GM12878 (cell line): ENCODE measurements at regions not wholly inside any gene's neighbourhood (a gene's known extent, or its start where the extent isn't known, plus 50 kb on each side); places are given as distances from the start of the nearest gene placed in this dataset.

ENCODE experiments used
- NFXL1 ChIP-seq: fragments of 450-650 bp; IDR thresholded peaks from 2 replicates; pipeline ENCODE4 v1.6.1; 2017; ENCODE audit warnings: antibody characterized with exemption, mild to moderate bottlenecking, borderline replicate concordance
- PML ChIP-seq: IDR thresholded peaks from 2 replicates; pipeline ENCODE4 v1.6.1; 2012; ENCODE audit warnings: low read length, inconsistent platforms
- SPI1 ChIP-seq: IDR thresholded peaks from 2 replicates; pipeline ENCODE4 v1.6.1; 2011; ENCODE audit warnings: low read depth, mild to moderate bottlenecking, low read length, moderate library complexity, borderline replicate concordance; ENCODE audit not compliant: insufficient read depth
- TF ChIP-seq, protein P1 (sequence below): IDR thresholded peaks from 2 replicates; pipeline ENCODE4 v1.6.1; 2012; ENCODE audit warnings: low read length, inconsistent platforms
- TF ChIP-seq, protein P2 (sequence below): fragments of 450-650 bp; IDR thresholded peaks from 2 replicates; pipeline ENCODE4 v1.6.1; 2017; ENCODE audit warnings: mild to moderate bottlenecking, moderate library complexity
- TF ChIP-seq, protein P3 (sequence below): fragments of 450-650 bp; IDR thresholded peaks from 2 replicates; pipeline ENCODE4 v1.6.1; 2018; ENCODE audit warnings: mild to moderate bottlenecking, low read depth, moderate library complexity; ENCODE audit not compliant: partially characterized antibody
- TF ChIP-seq, protein P4 (sequence below): IDR thresholded peaks from 2 replicates; pipeline ENCODE4 v1.6.1; 2011; ENCODE audit warnings: low read depth, low read length, improper control_type of control experiment, borderline replicate concordance

DNA sequence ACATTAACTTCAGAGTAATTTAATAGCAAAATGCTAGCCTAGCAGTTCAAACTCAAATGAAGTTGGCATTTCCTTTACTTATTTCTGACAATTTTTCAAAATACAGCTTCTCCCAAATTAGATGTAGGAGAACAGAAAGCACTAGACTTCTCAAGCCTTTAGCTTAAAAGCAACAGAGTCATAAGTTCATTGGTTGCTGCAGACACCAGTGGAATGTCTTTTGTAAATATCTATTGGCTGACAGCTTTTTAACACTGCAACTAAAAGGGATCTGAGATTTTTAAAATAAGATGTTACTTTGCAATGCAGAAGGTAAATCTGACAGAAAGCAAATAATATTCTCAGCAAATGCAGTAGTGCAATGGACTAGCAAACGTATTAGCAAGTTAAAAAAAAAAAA lies 259.3 kb downstream of the TBL1XR1 start (continued):
- TF ChIP-seq, protein P1, sequence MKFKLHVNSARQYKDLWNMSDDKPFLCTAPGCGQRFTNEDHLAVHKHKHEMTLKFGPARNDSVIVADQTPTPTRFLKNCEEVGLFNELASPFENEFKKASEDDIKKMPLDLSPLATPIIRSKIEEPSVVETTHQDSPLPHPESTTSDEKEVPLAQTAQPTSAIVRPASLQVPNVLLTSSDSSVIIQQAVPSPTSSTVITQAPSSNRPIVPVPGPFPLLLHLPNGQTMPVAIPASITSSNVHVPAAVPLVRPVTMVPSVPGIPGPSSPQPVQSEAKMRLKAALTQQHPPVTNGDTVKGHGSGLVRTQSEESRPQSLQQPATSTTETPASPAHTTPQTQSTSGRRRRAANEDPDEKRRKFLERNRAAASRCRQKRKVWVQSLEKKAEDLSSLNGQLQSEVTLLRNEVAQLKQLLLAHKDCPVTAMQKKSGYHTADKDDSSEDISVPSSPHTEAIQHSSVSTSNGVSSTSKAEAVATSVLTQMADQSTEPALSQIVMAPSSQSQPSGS, result no peak
- TF ChIP-seq, protein P2, sequence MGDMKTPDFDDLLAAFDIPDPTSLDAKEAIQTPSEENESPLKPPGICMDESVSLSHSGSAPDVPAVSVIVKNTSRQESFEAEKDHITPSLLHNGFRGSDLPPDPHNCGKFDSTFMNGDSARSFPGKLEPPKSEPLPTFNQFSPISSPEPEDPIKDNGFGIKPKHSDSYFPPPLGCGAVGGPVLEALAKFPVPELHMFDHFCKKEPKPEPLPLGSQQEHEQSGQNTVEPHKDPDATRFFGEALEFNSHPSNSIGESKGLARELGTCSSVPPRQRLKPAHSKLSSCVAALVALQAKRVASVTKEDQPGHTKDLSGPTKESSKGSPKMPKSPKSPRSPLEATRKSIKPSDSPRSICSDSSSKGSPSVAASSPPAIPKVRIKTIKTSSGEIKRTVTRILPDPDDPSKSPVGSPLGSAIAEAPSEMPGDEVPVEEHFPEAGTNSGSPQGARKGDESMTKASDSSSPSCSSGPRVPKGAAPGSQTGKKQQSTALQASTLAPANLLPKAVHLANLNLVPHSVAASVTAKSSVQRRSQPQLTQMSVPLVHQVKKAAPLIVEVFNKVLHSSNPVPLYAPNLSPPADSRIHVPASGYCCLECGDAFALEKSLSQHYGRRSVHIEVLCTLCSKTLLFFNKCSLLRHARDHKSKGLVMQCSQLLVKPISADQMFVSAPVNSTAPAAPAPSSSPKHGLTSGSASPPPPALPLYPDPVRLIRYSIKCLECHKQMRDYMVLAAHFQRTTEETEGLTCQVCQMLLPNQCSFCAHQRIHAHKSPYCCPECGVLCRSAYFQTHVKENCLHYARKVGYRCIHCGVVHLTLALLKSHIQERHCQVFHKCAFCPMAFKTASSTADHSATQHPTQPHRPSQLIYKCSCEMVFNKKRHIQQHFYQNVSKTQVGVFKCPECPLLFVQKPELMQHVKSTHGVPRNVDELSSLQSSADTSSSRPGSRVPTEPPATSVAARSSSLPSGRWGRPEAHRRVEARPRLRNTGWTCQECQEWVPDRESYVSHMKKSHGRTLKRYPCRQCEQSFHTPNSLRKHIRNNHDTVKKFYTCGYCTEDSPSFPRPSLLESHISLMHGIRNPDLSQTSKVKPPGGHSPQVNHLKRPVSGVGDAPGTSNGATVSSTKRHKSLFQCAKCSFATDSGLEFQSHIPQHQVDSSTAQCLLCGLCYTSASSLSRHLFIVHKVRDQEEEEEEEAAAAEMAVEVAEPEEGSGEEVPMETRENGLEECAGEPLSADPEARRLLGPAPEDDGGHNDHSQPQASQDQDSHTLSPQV, result no peak
- TF ChIP-seq NFXL1 (no peak), SPI1 (no peak), PML (no peak)
- TF ChIP-seq, protein P3, sequence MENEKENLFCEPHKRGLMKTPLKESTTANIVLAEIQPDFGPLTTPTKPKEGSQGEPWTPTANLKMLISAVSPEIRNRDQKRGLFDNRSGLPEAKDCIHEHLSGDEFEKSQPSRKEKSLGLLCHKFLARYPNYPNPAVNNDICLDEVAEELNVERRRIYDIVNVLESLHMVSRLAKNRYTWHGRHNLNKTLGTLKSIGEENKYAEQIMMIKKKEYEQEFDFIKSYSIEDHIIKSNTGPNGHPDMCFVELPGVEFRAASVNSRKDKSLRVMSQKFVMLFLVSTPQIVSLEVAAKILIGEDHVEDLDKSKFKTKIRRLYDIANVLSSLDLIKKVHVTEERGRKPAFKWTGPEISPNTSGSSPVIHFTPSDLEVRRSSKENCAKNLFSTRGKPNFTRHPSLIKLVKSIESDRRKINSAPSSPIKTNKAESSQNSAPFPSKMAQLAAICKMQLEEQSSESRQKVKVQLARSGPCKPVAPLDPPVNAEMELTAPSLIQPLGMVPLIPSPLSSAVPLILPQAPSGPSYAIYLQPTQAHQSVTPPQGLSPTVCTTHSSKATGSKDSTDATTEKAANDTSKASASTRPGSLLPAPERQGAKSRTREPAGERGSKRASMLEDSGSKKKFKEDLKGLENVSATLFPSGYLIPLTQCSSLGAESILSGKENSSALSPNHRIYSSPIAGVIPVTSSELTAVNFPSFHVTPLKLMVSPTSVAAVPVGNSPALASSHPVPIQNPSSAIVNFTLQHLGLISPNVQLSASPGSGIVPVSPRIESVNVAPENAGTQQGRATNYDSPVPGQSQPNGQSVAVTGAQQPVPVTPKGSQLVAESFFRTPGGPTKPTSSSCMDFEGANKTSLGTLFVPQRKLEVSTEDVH, result no peak
- TF ChIP-seq, protein P4, sequence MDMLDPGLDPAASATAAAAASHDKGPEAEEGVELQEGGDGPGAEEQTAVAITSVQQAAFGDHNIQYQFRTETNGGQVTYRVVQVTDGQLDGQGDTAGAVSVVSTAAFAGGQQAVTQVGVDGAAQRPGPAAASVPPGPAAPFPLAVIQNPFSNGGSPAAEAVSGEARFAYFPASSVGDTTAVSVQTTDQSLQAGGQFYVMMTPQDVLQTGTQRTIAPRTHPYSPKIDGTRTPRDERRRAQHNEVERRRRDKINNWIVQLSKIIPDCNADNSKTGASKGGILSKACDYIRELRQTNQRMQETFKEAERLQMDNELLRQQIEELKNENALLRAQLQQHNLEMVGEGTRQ, result no peak
